ENCODE measurements at regions not wholly inside any gene's neighbourhood (a gene's known extent, or its start where the extent isn't known, plus 50 kb on each side); places are given as distances from the start of the nearest gene placed in this dataset.

DNA sequence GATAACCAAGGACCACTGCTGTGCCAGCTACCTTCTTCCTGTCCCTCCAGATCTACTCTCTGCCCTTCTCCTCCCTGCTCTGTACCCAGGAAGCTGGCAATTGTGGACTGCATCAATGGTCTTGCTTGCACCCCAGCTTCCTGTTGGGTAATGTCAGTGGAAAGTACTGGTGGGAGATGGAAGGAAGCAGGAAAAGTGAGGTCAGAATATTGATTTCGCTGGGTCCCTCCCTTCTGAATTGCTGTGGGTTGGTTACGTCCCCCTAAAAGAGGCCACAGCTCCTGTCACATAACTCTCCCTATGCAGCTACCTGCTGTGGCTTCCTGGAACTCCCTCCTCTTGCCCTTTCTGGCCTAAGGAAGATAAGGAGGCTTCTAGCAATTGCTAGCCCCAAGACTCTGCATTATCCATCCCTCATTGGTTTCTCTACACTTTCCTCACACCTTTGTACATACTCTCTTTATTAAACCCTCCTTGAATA lies 81.2 kb downstream of the RASSF10 start:
- TF ChIP-seq, protein P1, sequence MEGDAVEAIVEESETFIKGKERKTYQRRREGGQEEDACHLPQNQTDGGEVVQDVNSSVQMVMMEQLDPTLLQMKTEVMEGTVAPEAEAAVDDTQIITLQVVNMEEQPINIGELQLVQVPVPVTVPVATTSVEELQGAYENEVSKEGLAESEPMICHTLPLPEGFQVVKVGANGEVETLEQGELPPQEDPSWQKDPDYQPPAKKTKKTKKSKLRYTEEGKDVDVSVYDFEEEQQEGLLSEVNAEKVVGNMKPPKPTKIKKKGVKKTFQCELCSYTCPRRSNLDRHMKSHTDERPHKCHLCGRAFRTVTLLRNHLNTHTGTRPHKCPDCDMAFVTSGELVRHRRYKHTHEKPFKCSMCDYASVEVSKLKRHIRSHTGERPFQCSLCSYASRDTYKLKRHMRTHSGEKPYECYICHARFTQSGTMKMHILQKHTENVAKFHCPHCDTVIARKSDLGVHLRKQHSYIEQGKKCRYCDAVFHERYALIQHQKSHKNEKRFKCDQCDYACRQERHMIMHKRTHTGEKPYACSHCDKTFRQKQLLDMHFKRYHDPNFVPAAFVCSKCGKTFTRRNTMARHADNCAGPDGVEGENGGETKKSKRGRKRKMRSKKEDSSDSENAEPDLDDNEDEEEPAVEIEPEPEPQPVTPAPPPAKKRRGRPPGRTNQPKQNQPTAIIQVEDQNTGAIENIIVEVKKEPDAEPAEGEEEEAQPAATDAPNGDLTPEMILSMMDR (IDR thresholded peaks at IDR 0.05): no peak
- TF ChIP-seq POLR2A (IDR thresholded peaks at IDR 0.05) (no peak), POLR2AphosphoS5 (IDR thresholded peaks at IDR 0.05) (no peak)
